HuH-7 (cell line): ENCODE measurements at regions not wholly inside any gene's neighbourhood (a gene's known extent, or its start where the extent isn't known, plus 50 kb on each side); places are given as distances from the start of the nearest gene placed in this dataset.
"Not testable (repeated sequence)": the region's sequence is repeated elsewhere in the genome, so short reads cannot be mapped to it uniquely, and the experiment has no call there.

ENCODE experiments used
- DNase-seq: peaks from one replicate; pipeline ENCODE4 v3.0.0; 2011; ENCODE audit warnings: low spot score

GRCh38 chr7:94174956-94175355 is 170.8 kb upstream of the BET1 start:
- DNase-seq, result no peak

- DNase-seq, result no peak
These were observed 172.6 kb upstream of the BET1 start for GRCh38 chr7:94176694-94177200.

- DNase-seq, result no peak
These were observed 173.3 kb upstream of the BET1 start for GRCh38 chr7:94177441-94177840.

- DNase-seq, result no peak
These were observed 174.1 kb upstream of the BET1 start for GRCh38 chr7:94178230-94178629.

GRCh38 chr7:94179466-94179865 is 175.3 kb upstream of the BET1 start:
- no peak for DNase-seq

GRCh38 chr7:94182066-94182465 is 177.9 kb upstream of the BET1 start:
- DNase-seq, result no peak

- DNase-seq, result no peak
These were observed 178.6 kb upstream of the BET1 start for GRCh38 chr7:94182721-94183120.

- peak; percentile 4 for DNase-seq
These were observed 179.2 kb upstream of the BET1 start for GRCh38 chr7:94183289-94183749.

GRCh38 chr7:94183891-94184290 is 179.7 kb upstream of the BET1 start:
- no peak for DNase-seq

GRCh38 chr7:94188350-94188749 is 184.2 kb upstream of the BET1 start:
- no peak for DNase-seq

- no peak for DNase-seq
These were observed 186.5 kb upstream of the BET1 start for GRCh38 chr7:94190599-94191061.

GRCh38 chr7:94194426-94194825 is 190.3 kb upstream of the BET1 start:
- DNase-seq, result not testable (repeated sequence)

- no peak for DNase-seq
These were observed 191.0 kb upstream of the BET1 start for GRCh38 chr7:94195201-94195600.

- no peak for DNase-seq
These were observed 191.7 kb upstream of the BET1 start for GRCh38 chr7:94195813-94196212.

GRCh38 chr7:94205529-94205928 is 189.2 kb upstream of the COL1A2 start:
- peak; percentile 8 for DNase-seq

- DNase-seq, result no peak
These were observed 188.4 kb upstream of the COL1A2 start for GRCh38 chr7:94206295-94206694.

GRCh38 chr7:94212160-94212559 is 182.5 kb upstream of the COL1A2 start:
- DNase-seq, result no peak

- no peak for DNase-seq
These were observed 177.7 kb upstream of the COL1A2 start for GRCh38 chr7:94216944-94217461.

- DNase-seq, result no peak
These were observed 176.9 kb upstream of the COL1A2 start for GRCh38 chr7:94217766-94218165.

GRCh38 chr7:94222516-94222915 is 172.2 kb upstream of the COL1A2 start:
- DNase-seq, result no peak

GRCh38 chr7:94223375-94224084 is 171.2 kb upstream of the COL1A2 start:
- peak; percentile 11 for DNase-seq

GRCh38 chr7:94228223-94228622 is 166.5 kb upstream of the COL1A2 start:
- DNase-seq, result no peak

- no peak for DNase-seq
These were observed 166.0 kb upstream of the COL1A2 start for GRCh38 chr7:94228678-94229077.

GRCh38 chr7:94231305-94231704 is 163.4 kb upstream of the COL1A2 start:
- DNase-seq, result no peak
